HG03520 (cell line): ENCODE measurements at regions not wholly inside any gene's neighbourhood (a gene's known extent, or its start where the extent isn't known, plus 50 kb on each side); places are given as distances from the start of the nearest gene placed in this dataset.
A peak's percentile ranks its signal among the peaks of the same experiment; 100 is the strongest.
"Not testable (repeated sequence)": the region's sequence is repeated elsewhere in the genome, so short reads cannot be mapped to it uniquely, and the experiment has no call there.

ENCODE experiments used
- ATAC-seq: cut with Tn5 transposase; IDR thresholded peaks from one replicate; pipeline ENCODE4 v1.9.1; 2021; ENCODE audit warnings: mild to moderate bottlenecking, moderate library complexity; ENCODE audit not compliant: unreplicated experiment

GRCh38 chr2:19109518-19109917, 248.9 kb downstream of the OSR1 start:
- ATAC-seq = no peak

- ATAC-seq = no peak
Observed at GRCh38 chr2:19106376-19106775, 252.0 kb downstream of the OSR1 start.

GRCh38 chr2:19104503-19104902, 253.9 kb downstream of the OSR1 start:
- no peak for ATAC-seq

- ATAC-seq = no peak
Observed at GRCh38 chr2:19102696-19103423, 255.6 kb downstream of the OSR1 start.

GRCh38 chr2:19101968-19102367, 256.5 kb downstream of the OSR1 start:
- ATAC-seq = no peak

GRCh38 chr2:19100570-19100969, 257.9 kb downstream of the OSR1 start:
- no peak for ATAC-seq

GRCh38 chr2:19099181-19099580, 259.2 kb downstream of the OSR1 start:
- no peak for ATAC-seq

- ATAC-seq = no peak
Observed at GRCh38 chr2:19098467-19099160, 259.8 kb downstream of the OSR1 start.

GRCh38 chr2:19089476-19089875, 268.9 kb downstream of the OSR1 start:
- ATAC-seq = not testable (repeated sequence)

- no peak for ATAC-seq
Observed at GRCh38 chr2:19086231-19086651, 272.2 kb downstream of the OSR1 start.

GRCh38 chr2:19078709-19079108, 279.7 kb downstream of the OSR1 start:
- no peak for ATAC-seq

GRCh38 chr2:19073522-19073921, 284.9 kb downstream of the OSR1 start:
- no peak for ATAC-seq

- no peak for ATAC-seq
Observed at GRCh38 chr2:19072161-19072560, 286.3 kb downstream of the OSR1 start.

- no peak for ATAC-seq
Observed at GRCh38 chr2:19070886-19071285, 287.5 kb downstream of the OSR1 start.

- no peak for ATAC-seq
Observed at GRCh38 chr2:19068206-19068605, 290.2 kb downstream of the OSR1 start.

GRCh38 chr2:19062370-19062769, 296.1 kb downstream of the OSR1 start:
- no peak for ATAC-seq

GRCh38 chr2:19059076-19059475, 299.3 kb downstream of the OSR1 start:
- ATAC-seq = no peak

- no peak for ATAC-seq
Observed at GRCh38 chr2:19051203-19051831, 307.1 kb downstream of the OSR1 start.

- no peak for ATAC-seq
Observed at GRCh38 chr2:19050354-19050753, 308.1 kb downstream of the OSR1 start.

GRCh38 chr2:19048593-19049266, 309.7 kb downstream of the OSR1 start:
- ATAC-seq = no peak

GRCh38 chr2:19046986-19047780, 311.2 kb downstream of the OSR1 start:
- peak; percentile 86 for ATAC-seq
